ENCODE measurements at regions not wholly inside any gene's neighbourhood (a gene's known extent, or its start where the extent isn't known, plus 50 kb on each side); places are given as distances from the start of the nearest gene placed in this dataset.
A peak's percentile ranks its signal among the peaks of the same experiment; 100 is the strongest.
"Not testable (repeated sequence)": the region's sequence is repeated elsewhere in the genome, so short reads cannot be mapped to it uniquely, and the experiment has no call there.

DNA sequence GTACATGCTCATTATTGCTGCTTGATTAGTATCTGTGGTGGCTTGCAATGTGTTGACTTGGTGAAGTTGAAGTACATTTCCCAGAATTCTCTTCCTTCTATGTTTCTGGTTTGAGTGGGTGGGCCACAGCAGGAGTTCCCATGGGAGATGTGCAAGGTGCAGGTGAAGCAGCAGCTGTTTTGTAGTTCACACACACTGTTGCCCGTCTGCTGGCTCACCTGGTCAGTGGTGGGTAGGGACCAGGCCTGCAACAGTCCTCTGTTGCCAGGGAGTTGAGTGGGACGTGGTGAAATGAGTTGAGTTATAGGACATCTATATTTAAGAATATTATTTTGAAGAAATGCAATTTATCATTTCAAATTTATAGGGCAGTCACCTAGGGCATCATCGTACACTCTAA lies 417.4 kb downstream of the TMEM135 start:
- no peak overlapping the region for H3K23ac ChIP-seq (ENCODE audit: low read length in 2 of 2)
- no peak overlapping the region for H3K27ac ChIP-seq (ENCODE audit: low read length, poor library complexity, severe bottlenecking)
- no peak overlapping the region for H2AFZ ChIP-seq (ENCODE audit: low read depth, low read length)
- H3K4me2 ChIP-seq (ENCODE audit: low read length, poor library complexity, severe bottlenecking) = no peak overlapping the region
- peaks cover 5% of the 10 kb centered on the region for H3K4me1 ChIP-seq (ENCODE audit: control insufficient read depth, insufficient read depth, low read depth, low read length)
- H2BK5ac ChIP-seq (ENCODE audit: low read depth, low read length, poor library complexity, severe bottlenecking) = no peak overlapping the region
- H3K4ac ChIP-seq (ENCODE audit: low read depth in 1 of 2, low read length in 2 of 2) = no peak overlapping the region
- WGBS = 80% methylated on average over 1 of the region's 3 CpGs
- H3K4me3 ChIP-seq (ENCODE audit: insufficient read depth in 1 of 2, low read depth in 1 of 2, low read length in 2 of 2) = no peak overlapping the region
- H2BK12ac ChIP-seq (ENCODE audit: low read length in 2 of 2) = no peak overlapping the region
- H4K8ac ChIP-seq (ENCODE audit: low read length) = no peak overlapping the region
- H4K91ac ChIP-seq (ENCODE audit: low read length) = no peak overlapping the region
- no peaks in the 10 kb centered on the region for H3K27me3 ChIP-seq (ENCODE audit: control insufficient read depth in 1 of 2, insufficient read depth in 1 of 2, low read length in 2 of 2)
- H3K18ac ChIP-seq (ENCODE audit: low read depth in 1 of 2, low read length in 2 of 2) = no peak overlapping the region
- DNase-seq = no peak
- H3K36me3 ChIP-seq (ENCODE audit: control insufficient read depth in 1 of 2, insufficient read depth in 2 of 2, low read depth in 1 of 2, low read length in 2 of 2) = no peaks in the 10 kb centered on the region
- no peaks in the 10 kb centered on the region for H3K9me3 ChIP-seq (ENCODE audit: control insufficient read depth, low read length)
- no peak overlapping the region for H3K9ac ChIP-seq (ENCODE audit: low read length)
- no peak overlapping the region for H2AK5ac ChIP-seq (ENCODE audit: low read length, severe bottlenecking)
- H2BK120ac ChIP-seq (ENCODE audit: low read depth, low read length) = no peak overlapping the region
- no peaks in the 10 kb centered on the region for H3K79me1 ChIP-seq (replicated peaks; ENCODE audit: low read length, poor library complexity, severe bottlenecking)
- no peak overlapping the region for H3K14ac ChIP-seq (ENCODE audit: low read length in 2 of 2)
- no peak overlapping the region for H2BK15ac ChIP-seq (ENCODE audit: low read depth, poor library complexity, severe bottlenecking)

DNA sequence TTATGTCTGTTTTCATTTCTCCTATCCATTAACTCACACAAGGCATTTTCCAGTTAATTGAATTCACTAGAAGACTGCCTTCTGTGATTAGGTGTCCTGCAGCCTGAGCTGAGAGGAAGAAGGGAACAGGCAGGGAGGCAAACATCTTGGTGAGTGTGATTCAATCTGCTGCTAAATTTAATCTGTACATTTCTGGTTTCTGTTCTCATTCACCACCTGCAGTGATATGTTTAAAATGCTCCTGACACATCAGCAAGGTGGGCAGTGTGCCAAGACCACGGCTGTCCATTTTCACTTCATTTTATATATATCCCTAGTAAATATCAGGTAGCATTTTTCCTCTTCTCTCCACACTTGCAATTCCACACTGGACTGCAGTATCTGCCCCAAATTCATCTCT lies 416.5 kb downstream of the TMEM135 start:
- Histone ChIP-seq H3K27me3 (ENCODE audit: control insufficient read depth in 1 of 2, insufficient read depth in 1 of 2, low read length in 2 of 2) (no peaks in the 10 kb centered on the region), H3K9me3 (ENCODE audit: control insufficient read depth, low read length) (no peaks in the 10 kb centered on the region), H3K4me1 (ENCODE audit: control insufficient read depth, insufficient read depth, low read depth, low read length) (peaks cover 5% of the 10 kb centered on the region), H3K14ac (ENCODE audit: low read length in 2 of 2) (no peak overlapping the region), H3K4me3 (ENCODE audit: insufficient read depth in 1 of 2, low read depth in 1 of 2, low read length in 2 of 2) (no peak overlapping the region), H2AFZ (ENCODE audit: low read depth, low read length) (no peak overlapping the region), H3K4me2 (ENCODE audit: low read length, poor library complexity, severe bottlenecking) (no peak overlapping the region), H3K23ac (ENCODE audit: low read length in 2 of 2) (no peak overlapping the region), H3K18ac (ENCODE audit: low read depth in 1 of 2, low read length in 2 of 2) (no peak overlapping the region), H2BK15ac (ENCODE audit: low read depth, poor library complexity, severe bottlenecking) (no peak overlapping the region), H4K91ac (ENCODE audit: low read length) (no peak overlapping the region), H4K8ac (ENCODE audit: low read length) (no peak overlapping the region), H3K27ac (ENCODE audit: low read length, poor library complexity, severe bottlenecking) (peak overlapping the region; percentile 5), H2AK5ac (ENCODE audit: low read length, severe bottlenecking) (no peak overlapping the region), H3K4ac (ENCODE audit: low read depth in 1 of 2, low read length in 2 of 2) (no peak overlapping the region), H3K9ac (ENCODE audit: low read length) (no peak overlapping the region), H3K36me3 (ENCODE audit: control insufficient read depth in 1 of 2, insufficient read depth in 2 of 2, low read depth in 1 of 2, low read length in 2 of 2) (no peaks in the 10 kb centered on the region), H2BK12ac (ENCODE audit: low read length in 2 of 2) (no peak overlapping the region), H2BK5ac (ENCODE audit: low read depth, low read length, poor library complexity, severe bottlenecking) (no peak overlapping the region), H2BK120ac (ENCODE audit: low read depth, low read length) (no peak overlapping the region), H3K79me1 (replicated peaks; ENCODE audit: low read length, poor library complexity, severe bottlenecking) (no peaks in the 10 kb centered on the region)
- 45% methylated on average over 1 of the region's 1 CpG for WGBS
- DNase-seq = no peak

DNA sequence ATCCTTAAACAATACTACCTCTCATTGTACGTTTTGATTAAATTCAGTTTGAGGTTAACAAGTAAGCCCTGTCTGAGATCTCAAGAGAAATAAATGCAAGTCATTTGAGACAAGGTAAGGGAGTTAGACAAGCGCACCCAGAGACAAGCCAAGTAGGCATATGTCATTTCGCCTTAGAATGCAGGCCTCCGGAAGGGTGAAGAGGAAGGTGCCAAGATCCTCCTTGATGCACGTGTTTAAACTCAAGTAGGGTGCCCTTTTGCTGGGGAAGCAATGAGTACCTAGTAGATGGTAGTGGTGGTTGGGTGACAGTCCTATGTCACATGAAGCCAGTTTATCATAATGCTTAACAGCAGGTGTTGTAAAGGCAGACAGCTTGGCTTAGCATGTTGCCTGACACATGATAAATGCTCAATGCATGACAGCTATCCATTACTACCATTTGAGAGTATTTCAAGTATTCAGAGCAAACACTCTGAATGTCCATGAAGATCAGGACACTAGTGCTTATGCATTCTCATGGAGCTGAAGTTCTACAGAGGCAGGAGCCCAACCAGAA lies 415.9 kb downstream of the TMEM135 start:
- no peaks in the 10 kb centered on the region for H3K36me3 ChIP-seq (ENCODE audit: control insufficient read depth in 1 of 2, insufficient read depth in 2 of 2, low read depth in 1 of 2, low read length in 2 of 2)
- H2AK5ac ChIP-seq (ENCODE audit: low read length, severe bottlenecking) = no peak overlapping the region
- H4K91ac ChIP-seq (ENCODE audit: low read length) = no peak overlapping the region
- no peak overlapping the region for H2BK12ac ChIP-seq (ENCODE audit: low read length in 2 of 2)
- H3K9ac ChIP-seq (ENCODE audit: low read length) = no peak overlapping the region
- H3K14ac ChIP-seq (ENCODE audit: low read length in 2 of 2) = no peak overlapping the region
- no peak overlapping the region for H4K8ac ChIP-seq (ENCODE audit: low read length)
- no peak overlapping the region for H3K23ac ChIP-seq (ENCODE audit: low read length in 2 of 2)
- no peak overlapping the region for H2BK5ac ChIP-seq (ENCODE audit: low read depth, low read length, poor library complexity, severe bottlenecking)
- no peak overlapping the region for H2AFZ ChIP-seq (ENCODE audit: low read depth, low read length)
- no peaks in the 10 kb centered on the region for H3K9me3 ChIP-seq (ENCODE audit: control insufficient read depth, low read length)
- H3K4ac ChIP-seq (ENCODE audit: low read depth in 1 of 2, low read length in 2 of 2) = no peak overlapping the region
- no peak overlapping the region for H3K27ac ChIP-seq (ENCODE audit: low read length, poor library complexity, severe bottlenecking)
- no peak overlapping the region for H2BK120ac ChIP-seq (ENCODE audit: low read depth, low read length)
- no peak overlapping the region for H3K18ac ChIP-seq (ENCODE audit: low read depth in 1 of 2, low read length in 2 of 2)
- no peaks in the 10 kb centered on the region for H3K79me1 ChIP-seq (replicated peaks; ENCODE audit: low read length, poor library complexity, severe bottlenecking)
- H3K4me1 ChIP-seq (ENCODE audit: control insufficient read depth, insufficient read depth, low read depth, low read length) = peaks cover 5% of the 10 kb centered on the region
- 83% methylated on average over 5 of the region's 5 CpGs for whole genome bisulfite sequencing
- no peak overlapping the region for H3K4me3 ChIP-seq (ENCODE audit: insufficient read depth in 1 of 2, low read depth in 1 of 2, low read length in 2 of 2)
- H2BK15ac ChIP-seq (ENCODE audit: low read depth, poor library complexity, severe bottlenecking) = no peak overlapping the region
- H3K4me2 ChIP-seq (ENCODE audit: low read length, poor library complexity, severe bottlenecking) = no peak overlapping the region
- no peak for DNase-seq
- no peaks in the 10 kb centered on the region for H3K27me3 ChIP-seq (ENCODE audit: control insufficient read depth in 1 of 2, insufficient read depth in 1 of 2, low read length in 2 of 2)

DNA sequence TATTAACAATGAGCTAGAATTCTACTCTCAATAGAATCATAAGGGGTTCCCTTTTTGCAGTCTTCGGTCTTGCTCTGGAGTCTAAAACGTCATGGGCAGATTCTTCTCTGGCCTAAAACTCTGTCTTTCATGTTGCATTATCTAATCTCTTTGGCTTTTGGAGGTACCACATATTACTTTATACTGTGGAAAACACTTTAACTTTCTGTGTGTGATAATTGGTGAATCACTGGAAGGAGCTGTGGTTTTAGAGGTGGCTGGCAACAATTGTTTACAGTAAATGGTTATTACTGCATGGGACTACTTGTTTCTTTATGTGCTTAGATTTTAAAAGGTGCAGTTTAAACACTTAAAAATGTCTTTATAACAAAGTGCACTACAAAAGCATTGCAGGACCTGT lies 414.3 kb downstream of the TMEM135 start:
- not testable (repeated sequence) for H4K8ac ChIP-seq (ENCODE audit: low read length); H4K91ac ChIP-seq (ENCODE audit: low read length); H3K9ac ChIP-seq (ENCODE audit: low read length); H2BK120ac ChIP-seq (ENCODE audit: low read depth, low read length); H2BK5ac ChIP-seq (ENCODE audit: low read depth, low read length, poor library complexity, severe bottlenecking); H3K18ac ChIP-seq (ENCODE audit: low read depth in 1 of 2, low read length in 2 of 2); H3K4me3 ChIP-seq (ENCODE audit: insufficient read depth in 1 of 2, low read depth in 1 of 2, low read length in 2 of 2); H3K79me1 ChIP-seq (replicated peaks; ENCODE audit: low read length, poor library complexity, severe bottlenecking); DNase-seq; H3K36me3 ChIP-seq (ENCODE audit: control insufficient read depth in 1 of 2, insufficient read depth in 2 of 2, low read depth in 1 of 2, low read length in 2 of 2); H3K4me1 ChIP-seq (ENCODE audit: control insufficient read depth, insufficient read depth, low read depth, low read length); H3K4ac ChIP-seq (ENCODE audit: low read depth in 1 of 2, low read length in 2 of 2); H3K9me3 ChIP-seq (ENCODE audit: control insufficient read depth, low read length); H3K27ac ChIP-seq (ENCODE audit: low read length, poor library complexity, severe bottlenecking); H2BK15ac ChIP-seq (ENCODE audit: low read depth, poor library complexity, severe bottlenecking); H2AK5ac ChIP-seq (ENCODE audit: low read length, severe bottlenecking); H2AFZ ChIP-seq (ENCODE audit: low read depth, low read length); H3K23ac ChIP-seq (ENCODE audit: low read length in 2 of 2); H3K14ac ChIP-seq (ENCODE audit: low read length in 2 of 2); H3K4me2 ChIP-seq (ENCODE audit: low read length, poor library complexity, severe bottlenecking); H2BK12ac ChIP-seq (ENCODE audit: low read length in 2 of 2); H3K27me3 ChIP-seq (ENCODE audit: control insufficient read depth in 1 of 2, insufficient read depth in 1 of 2, low read length in 2 of 2)
- WGBS = no CpG with 5 or more reads among the region's 2 CpGs
